ENCODE measurements at regions not wholly inside any gene's neighbourhood (a gene's known extent, or its start where the extent isn't known, plus 50 kb on each side); places are given as distances from the start of the nearest gene placed in this dataset.

DNA sequence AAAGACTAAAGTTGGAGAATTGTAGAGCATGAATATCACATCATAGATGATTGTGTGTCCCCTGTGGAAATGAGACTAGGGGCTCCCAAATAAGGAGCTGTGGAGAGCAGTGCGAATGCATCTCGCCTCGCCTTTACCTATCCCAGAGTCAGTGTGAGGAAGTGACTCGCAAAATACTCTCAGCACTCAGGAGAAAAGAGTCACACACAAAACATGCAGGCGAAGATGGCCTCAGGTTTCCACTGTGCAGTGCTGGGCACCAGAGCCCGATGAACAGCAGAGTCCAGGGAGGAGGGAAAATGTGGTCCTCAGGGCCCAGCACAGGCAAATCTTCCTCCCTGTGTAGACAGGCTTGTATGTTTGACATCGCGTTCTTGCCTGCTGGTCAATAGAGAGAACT, 126.5 kb upstream of the AFDN start:
- no peak for TF ChIP-seq CTCF (IDR thresholded peaks at IDR 0.05)
- ATAC-seq (ENCODE audit: low FRiP score) (no peak), DNase-seq (ENCODE audit: low spot score) (no peak)

DNA sequence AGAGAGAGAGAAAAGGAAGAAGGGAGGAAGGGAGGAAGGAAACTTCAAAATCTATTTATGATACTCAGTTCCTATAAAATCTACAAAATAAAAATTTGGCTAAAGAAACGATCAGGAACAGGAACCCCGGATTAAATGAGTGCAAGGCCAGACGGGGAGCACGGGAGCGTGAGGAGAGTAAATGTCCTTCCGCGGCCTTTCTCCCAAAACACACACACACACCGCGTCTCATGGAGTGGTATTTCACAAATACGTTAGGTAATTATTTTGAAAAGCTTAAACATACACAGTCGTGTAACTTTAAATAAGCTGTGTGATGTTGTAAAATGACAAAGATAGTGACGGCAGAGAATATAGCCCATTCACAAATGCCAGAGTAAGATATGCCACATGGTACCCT, 125.7 kb upstream of the AFDN start:
- no peak for ATAC-seq (ENCODE audit: low FRiP score)
- TF ChIP-seq CTCF (IDR thresholded peaks at IDR 0.05) = no peak
- no peak for DNase-seq (ENCODE audit: low spot score)

DNA sequence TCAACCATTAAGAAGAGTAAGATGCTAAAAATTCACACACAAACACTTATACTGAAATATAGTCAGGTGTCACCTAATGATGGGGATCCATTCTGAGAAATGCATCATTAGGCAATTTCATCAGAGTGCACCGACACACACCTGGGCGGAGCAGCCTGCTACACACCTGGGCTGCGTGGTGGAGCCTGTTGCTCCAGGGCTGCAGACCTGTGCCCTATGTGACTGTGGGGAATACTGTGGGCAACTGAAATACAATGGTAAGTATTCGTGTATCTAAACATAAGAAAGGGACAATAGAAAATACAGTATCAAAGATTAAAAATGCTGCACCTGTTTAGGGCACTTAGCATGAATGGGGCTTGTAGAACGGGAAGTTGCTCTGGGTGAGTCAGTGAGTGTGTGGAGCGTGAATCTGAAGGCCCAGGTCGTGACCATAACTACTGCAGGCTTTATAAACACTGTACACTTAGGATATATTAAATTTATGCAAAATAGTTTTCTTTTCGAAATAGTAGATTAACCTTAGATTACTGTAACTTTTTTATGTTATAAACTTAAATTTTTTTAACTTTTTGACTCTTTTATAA, 124.4 kb upstream of the AFDN start:
- TF ChIP-seq CTCF (IDR thresholded peaks at IDR 0.05) = no peak
- ATAC-seq (ENCODE audit: low FRiP score) (no peak), DNase-seq (ENCODE audit: low spot score) (no peak)

- no peak for DNase-seq (ENCODE audit: low spot score)
- no peak for ATAC-seq (ENCODE audit: low FRiP score)
- TF ChIP-seq CTCF (IDR thresholded peaks at IDR 0.05) = no peak
Observed at GRCh38 chr6:167703347-167703746, 123.4 kb upstream of the AFDN start.

DNA sequence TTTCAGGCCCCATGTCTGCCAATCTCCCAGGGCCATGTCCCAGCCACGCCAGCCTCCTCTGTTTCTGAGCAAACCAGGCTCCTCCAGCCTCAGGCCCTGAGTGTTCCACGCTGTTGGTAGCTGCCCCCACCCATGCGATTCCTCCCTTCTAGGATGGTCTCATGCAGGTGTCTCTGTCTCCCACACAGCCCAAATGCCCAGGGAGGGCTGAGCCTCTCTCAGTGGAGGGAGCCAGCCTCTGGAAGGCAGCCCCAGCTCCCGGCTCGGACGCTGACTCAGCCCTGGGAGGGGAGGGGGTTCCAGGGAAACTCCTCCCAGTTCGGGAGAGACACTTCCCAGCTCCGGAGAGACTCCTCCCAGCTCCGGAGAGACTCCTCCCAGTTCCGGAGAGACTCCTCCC, 122.9 kb upstream of the AFDN start:
- no peak for ATAC-seq (ENCODE audit: low FRiP score)
- TF ChIP-seq CTCF (IDR thresholded peaks at IDR 0.05) = no peak
- no peak for DNase-seq (ENCODE audit: low spot score)

- no peak for DNase-seq (ENCODE audit: low spot score)
Observed at GRCh38 chr6:167704396-167704901, 122.3 kb upstream of the AFDN start.

More at GRCh38 chr6:167704396-167704901, 122.3 kb upstream of the AFDN start:
- no peak for TF ChIP-seq CTCF (IDR thresholded peaks at IDR 0.05)
- ATAC-seq (ENCODE audit: low FRiP score) = no peak
